HG03097 (cell line): ENCODE measurements at regions not wholly inside any gene's neighbourhood (a gene's known extent, or its start where the extent isn't known, plus 50 kb on each side); places are given as distances from the start of the nearest gene placed in this dataset.
"Not testable (repeated sequence)": the region's sequence is repeated elsewhere in the genome, so short reads cannot be mapped to it uniquely, and the experiment has no call there.

Experiments
- ATAC-seq: cut with Tn5 transposase; IDR thresholded peaks from one replicate; pipeline ENCODE4 v1.9.1; 2021; ENCODE audit not compliant: unreplicated experiment, low FRiP score

GRCh38 chr2:35220461-35220860 is 1135.1 kb upstream of the CRIM1 start:
- ATAC-seq = no peak

DNA sequence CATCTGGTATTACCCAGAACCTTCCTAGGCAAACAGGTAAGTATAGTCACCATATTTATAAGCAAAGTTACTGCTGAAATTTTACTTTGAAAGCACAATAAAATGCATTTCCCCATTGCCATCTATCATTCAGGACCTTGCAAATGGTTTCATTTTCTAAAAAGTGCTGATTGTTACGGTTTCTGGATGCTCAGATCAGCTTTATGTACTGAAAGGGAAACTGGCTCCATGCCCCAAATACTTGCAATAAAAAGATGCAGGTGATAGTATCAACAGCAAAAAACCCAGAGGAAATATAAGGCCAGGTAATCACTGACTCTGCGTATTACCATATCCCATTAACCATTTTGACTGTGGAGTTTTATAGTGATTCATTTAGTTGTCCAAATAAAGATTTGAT is 1150.7 kb upstream of the CRIM1 start:
- ATAC-seq = no peak

DNA sequence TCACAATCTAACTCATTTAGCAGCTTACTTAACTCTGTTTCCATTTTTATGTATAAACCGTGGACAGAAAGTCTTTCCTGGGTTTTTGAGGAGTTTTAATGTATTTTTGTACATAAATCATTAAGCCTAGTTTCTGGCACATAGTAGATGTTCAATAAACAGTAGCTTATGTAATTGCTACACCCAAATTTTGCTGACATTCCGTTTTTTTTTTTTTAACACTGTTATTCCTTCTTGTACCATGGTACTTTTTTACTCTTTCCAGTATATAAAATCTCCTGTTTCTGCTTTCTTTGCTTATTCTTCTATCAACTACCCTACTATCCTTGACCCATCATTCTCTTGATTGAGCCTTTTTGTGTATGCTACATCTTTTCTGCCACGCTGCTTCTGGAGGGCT is 1151.3 kb upstream of the CRIM1 start:
- ATAC-seq = no peak

DNA sequence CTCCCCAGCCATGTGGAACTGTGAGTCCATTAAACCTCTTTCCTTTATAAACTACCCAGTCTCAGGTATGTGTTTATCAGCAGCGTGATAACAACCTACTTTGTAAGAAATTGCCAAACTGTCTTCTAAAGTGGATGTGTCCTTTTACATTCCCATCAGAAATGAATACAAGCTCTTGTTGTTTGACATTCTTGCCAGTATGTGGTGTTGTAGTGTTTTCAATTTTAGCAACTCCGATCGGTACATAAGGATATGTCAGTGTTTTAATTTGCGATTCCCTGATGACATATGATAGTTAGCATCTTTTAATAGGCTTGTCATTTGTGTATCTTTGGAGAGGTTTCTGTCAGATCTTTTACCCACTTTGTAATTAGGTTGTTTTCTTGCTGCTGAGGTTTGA is 1156.3 kb upstream of the CRIM1 start:
- no peak for ATAC-seq

- ATAC-seq = no peak
These were observed 1169.6 kb upstream of the CRIM1 start for GRCh38 chr2:35185861-35186412.

DNA sequence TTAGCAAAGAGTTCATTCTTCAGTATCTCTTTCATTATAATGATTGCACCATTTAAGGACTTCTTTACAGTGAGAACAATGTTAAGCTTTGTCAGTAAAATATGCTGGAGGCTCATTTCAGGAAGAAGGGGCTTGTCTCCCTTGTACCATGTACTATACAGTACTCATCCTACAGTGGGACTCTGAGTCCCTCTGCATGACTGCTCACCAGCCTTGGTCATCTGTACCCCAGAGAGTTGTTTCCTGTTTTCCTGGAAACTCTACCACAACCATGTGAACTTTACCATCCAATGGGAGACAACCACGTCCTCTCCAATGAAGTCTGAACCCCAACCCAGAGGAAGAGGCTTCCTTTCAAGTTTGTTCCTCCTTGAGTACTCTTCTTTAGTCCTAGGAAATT is 1171.1 kb upstream of the CRIM1 start:
- no peak for ATAC-seq

GRCh38 chr2:35176726-35177125 is 1178.9 kb upstream of the CRIM1 start:
- not testable (repeated sequence) for ATAC-seq

DNA sequence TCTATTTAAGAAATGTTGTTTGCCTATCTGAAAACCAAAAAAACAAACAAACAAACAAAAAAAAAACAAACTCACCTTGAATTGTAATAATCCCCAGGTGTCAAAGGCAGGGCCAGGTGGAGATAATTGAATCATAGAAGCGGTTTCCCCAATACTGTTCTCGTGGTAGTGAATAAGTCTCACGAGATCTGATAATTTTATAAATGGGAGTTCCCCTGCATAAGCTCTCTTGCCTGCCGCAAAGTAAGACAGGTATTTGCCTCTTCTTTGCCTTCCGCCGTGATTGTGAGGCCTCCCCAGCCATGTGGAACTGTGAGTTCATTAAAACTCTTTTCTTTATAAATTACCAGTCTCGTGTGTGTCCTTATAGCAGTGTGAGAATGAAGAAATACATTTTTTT is 1180.7 kb upstream of the CRIM1 start:
- ATAC-seq = no peak

DNA sequence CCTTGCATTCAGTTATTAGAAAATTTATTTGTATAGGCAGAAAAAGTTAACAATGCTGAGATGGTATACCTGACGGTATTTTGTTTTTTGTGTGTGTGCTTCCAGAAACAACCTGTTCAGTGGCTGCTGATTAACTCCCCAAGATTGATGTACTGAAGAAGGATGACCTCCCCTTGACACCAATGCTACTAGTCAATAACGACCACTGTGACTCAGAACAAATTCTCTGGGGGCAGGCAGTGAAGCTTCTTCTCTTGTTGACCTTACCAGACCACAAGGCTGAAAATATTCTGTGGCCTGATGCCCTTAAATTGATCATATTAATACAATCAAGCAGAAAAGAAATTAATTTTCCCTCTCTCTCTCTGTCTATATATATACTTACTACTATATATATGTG is 1182.9 kb upstream of the CRIM1 start:
- no peak for ATAC-seq

DNA sequence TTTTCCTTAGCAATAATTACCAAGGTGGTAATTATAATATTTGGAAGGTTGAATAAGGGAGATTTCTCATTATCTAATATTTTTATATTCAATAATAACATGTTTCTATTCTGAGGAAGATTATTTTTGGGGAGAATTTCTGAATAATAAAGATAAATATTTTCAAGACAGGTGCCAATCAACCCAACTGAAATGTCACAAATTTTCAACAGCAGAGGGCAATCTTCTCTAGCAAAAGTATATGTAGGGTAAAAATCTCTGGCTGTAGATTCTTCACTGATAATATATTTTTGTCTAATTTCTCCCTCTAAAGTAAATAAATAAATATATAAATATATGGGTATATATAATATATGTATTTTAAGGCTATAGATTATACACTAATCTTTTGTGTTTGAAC is 1187.2 kb upstream of the CRIM1 start:
- no peak for ATAC-seq

- ATAC-seq = no peak
These were observed 1191.6 kb upstream of the CRIM1 start for GRCh38 chr2:35163948-35164347.

DNA sequence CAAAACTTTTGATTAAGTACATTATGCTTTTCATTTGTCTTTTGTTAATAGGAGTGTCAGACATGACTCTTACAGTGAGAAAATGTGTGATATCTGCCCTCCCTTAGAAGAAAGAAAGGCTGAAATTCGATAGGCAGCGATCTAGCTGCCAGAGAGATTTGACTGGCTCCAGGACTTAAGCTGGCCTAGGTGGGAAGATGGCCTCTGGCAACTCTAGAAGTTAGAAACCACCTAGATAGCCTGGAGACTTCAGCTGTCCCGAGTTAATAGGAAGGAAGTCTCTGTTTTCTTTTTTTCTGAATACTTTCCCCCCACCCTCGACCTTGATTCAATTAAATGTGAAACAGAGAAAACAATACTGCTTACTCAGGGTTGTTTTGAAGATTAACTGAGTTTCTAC is 1194.7 kb upstream of the CRIM1 start:
- no peak for ATAC-seq

DNA sequence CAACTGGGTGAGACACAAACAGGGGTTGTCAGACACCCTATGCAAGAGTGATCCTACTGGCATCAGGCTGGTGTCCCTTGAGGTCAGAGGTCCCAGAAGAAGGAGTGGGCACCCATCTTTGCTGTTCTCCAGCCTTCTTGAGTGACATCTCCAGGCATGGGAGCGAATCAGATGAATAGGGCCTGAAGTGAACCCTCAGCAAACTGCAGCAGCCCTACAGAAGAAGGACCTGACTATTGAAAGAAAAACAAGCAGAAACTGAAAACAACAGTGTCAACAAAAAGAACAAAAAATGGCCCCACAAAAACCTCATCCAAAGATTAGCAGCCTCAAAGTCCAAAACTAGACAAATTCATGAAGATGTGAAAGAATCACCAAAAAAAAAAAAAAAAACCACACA is 1229.7 kb upstream of the CRIM1 start:
- no peak for ATAC-seq

DNA sequence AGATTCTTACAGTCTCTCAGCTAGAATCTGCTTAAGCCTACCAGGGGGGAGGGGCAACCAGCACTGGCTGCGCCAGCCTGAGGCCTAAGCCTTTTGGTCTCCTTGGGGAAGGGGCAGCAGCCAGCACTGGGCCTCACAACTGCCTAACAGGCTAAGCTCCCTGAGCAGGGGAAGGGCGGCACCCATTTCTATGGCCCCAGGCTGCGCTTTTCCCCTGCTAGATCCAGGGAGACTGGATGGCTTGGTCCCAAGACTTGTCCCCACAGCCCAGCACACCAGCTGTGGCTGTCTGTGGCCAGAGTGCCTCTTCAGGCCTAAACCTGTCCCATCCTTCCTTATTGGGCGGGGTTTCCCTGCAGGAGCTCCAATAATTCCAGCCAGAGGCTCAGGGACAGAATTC is 1230.3 kb upstream of the CRIM1 start:
- no peak for ATAC-seq

DNA sequence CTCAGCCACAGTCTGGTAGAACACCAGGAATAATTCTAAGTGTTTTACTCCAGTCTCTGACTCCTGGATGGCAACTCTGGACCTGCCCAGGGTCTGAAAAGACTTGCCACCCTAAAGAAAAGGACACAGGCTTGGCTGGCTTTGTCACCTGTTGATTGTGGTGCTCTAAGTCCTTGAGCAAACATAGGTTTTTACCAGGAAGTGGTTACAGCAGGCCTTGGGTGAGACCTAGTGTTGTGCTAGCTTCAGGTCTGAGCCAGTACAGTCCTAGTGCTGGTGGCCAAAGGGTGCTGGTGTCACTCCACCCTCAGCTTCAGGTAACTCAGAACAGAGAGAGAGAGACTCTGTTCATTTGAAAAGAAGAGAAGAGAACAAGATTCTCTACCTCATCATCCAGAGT is 1239.4 kb upstream of the CRIM1 start:
- no peak for ATAC-seq

- ATAC-seq = no peak
These were observed 1240.8 kb upstream of the CRIM1 start for GRCh38 chr2:35114765-35115164.

GRCh38 chr2:35112367-35112766 is 1243.2 kb upstream of the CRIM1 start:
- ATAC-seq = not testable (repeated sequence)

DNA sequence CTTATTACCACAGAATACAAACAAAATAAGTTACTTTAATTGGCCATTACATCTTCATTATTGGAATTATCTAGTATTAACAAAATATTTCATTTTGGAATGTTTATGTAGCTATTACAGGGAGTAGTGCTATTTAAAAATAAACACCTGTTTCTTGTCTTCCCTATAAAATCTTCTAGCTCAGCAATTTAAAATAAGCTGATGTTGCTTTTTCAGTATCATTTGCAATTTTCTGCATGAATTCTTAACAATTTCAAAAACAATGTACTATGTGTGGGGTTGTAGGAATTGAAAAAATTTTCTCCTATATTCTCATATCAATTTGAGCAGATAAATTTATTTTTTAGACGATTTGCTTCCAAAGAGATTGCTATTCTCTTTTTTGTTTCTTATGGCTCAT is 1251.3 kb upstream of the CRIM1 start:
- no peak for ATAC-seq

DNA sequence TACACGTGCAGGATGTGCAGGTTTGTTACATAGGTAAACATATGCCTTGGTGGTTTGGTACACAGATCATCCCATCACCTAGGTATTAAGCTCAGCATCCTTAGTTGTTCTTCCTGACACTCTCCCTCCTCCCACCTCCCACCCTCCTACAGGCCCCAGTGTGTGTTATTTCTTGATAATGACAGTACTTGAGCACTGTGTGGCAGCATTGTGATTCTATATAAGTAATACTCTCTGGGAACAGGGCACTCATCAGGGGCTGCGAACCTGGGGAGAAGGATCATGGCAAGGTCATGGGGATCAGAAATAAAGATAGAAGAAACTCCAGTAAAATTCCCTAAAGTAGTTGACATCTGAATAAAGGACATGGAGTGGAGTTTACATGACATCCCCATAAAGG is 1256.2 kb upstream of the CRIM1 start:
- ATAC-seq = no peak

DNA sequence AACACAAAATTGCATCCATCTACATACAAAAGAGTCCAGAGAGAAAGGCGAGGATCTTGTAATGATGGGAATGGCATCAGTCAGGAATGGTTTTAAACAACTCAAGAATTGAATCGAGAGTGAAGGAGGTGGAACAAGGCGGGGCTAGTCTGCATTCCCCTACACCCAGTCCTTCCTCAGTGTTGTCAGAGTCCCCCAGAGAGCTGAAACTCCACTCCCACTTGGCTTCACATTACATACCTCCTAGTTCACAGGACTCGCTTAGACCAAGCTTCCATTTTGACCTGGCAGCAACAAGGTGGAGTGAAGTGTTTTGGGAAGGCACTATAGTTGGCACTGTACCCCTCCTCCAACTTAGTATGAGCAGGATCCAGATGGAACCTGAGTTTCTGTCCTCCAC is 1273.5 kb upstream of the CRIM1 start:
- no peak for ATAC-seq

DNA sequence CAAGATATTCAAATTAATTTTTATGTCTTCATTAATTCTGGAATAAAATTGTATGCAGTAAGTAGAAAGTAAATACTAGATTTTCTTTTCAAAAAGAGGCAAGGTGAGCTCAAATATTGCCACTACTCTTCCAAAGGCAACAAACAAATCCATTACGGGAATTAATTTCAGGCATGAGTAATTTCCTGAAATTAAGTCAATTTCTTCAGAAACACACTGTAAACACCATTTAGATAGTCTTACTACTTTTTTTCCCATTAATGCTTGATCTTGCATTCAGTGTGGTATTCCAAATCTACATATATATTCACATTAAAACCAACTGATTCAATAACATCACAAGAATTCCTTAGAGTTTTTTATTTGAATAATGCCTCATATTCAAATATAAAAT is 1274.0 kb upstream of the CRIM1 start:
- no peak for ATAC-seq

DNA sequence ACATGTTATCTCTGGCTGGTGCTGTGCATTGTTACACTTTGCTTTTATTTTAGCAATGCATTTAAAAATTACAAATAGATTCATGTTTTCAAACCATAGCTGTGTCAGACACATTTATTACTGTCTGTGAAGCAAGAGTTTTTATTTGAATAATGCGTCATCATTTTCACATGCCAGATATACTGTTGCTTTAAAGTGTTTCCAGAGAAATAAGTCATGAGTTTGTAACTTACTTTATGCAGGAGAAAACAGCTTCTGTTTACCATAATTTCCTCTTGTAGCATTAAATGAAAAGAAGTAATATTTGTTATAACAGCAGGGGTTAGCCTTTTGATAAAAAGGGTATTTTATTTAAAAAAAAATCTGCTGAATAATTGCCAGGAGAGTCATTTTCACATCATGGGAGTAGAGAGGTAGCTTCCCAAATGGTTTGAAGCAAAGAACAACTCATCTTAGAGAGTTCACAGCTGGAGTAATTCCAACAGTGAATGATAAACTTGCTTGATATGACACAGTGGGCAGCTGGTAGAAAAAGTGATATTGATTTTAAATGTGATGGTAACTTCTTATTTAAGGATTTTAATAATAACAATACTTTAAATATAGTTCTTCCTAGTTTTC is 1274.5 kb upstream of the CRIM1 start:
- no peak for ATAC-seq
